ENCODE measurements at regions not wholly inside any gene's neighbourhood (a gene's known extent, or its start where the extent isn't known, plus 50 kb on each side); places are given as distances from the start of the nearest gene placed in this dataset.

DNA sequence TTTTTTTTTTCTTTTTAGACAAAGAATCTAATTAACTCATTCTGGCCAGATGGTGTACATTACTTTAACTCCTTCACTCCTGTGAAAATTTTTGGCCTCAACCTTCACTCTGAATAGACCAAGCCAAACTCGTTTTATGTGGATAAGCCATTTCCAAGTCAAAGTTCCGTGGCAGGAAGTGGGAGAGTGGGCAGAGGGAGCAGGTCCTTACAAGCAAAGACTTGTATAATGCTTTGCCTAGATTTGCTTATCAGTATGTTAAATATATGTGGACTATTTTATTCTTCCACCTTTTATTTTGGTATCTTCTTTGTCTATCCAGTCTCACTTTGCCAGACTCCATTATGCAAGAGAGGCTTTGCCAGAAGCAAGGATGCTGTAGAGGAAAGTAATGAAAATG, 178.1 kb upstream of the TNP1 start:
- no peak overlapping the region for H3K4me2 ChIP-seq (replicated peaks; ENCODE audit: extremely low read depth, low read length, poor library complexity, severe bottlenecking)
- no peaks in the 10 kb centered on the region for H3K4me1 Mint-ChIP-seq
- H3K4me3 ChIP-seq (replicated peaks in 1 of 3; ENCODE audit: low read depth in 2 of 3, low read length in 3 of 3) = no peak overlapping the region
- H3K79me2 ChIP-seq (ENCODE audit: insufficient read depth, low read length) = no peaks in the 10 kb centered on the region
- H3K27ac Mint-ChIP-seq = no peak overlapping the region
- H3K9ac ChIP-seq (ENCODE audit: insufficient read depth, low read length, poor library complexity, severe bottlenecking) = no peak overlapping the region
- intact Hi-C loops (cut with micrococcal nuclease) = no loop called here
- H4K20me1 ChIP-seq (ENCODE audit: insufficient read depth, low read length) = no peaks in the 10 kb centered on the region
- no peak overlapping the region for H3K4me3 Mint-ChIP-seq
- no peak overlapping the region for H3K27ac ChIP-seq (ENCODE audit: low read depth in 1 of 2, low read length in 2 of 2)
- H3K9me3 ChIP-seq (replicated peaks in 1 of 2; ENCODE audit: control insufficient read depth in 1 of 2, insufficient read depth in 1 of 2, low read length in 2 of 2) = peaks cover 0 to 3% of the 10 kb centered on the region in 2 donors
- no CpG with 5 or more reads among the region's 2 CpGs for WGBS (ENCODE audit: insufficient coverage)
- no peaks in the 10 kb centered on the region for H3K27me3 ChIP-seq (ENCODE audit: control insufficient read depth in 2 of 2, insufficient read depth in 2 of 2, low read length in 2 of 2)
- DNase-seq = no peak
- TF ChIP-seq, protein P1, sequence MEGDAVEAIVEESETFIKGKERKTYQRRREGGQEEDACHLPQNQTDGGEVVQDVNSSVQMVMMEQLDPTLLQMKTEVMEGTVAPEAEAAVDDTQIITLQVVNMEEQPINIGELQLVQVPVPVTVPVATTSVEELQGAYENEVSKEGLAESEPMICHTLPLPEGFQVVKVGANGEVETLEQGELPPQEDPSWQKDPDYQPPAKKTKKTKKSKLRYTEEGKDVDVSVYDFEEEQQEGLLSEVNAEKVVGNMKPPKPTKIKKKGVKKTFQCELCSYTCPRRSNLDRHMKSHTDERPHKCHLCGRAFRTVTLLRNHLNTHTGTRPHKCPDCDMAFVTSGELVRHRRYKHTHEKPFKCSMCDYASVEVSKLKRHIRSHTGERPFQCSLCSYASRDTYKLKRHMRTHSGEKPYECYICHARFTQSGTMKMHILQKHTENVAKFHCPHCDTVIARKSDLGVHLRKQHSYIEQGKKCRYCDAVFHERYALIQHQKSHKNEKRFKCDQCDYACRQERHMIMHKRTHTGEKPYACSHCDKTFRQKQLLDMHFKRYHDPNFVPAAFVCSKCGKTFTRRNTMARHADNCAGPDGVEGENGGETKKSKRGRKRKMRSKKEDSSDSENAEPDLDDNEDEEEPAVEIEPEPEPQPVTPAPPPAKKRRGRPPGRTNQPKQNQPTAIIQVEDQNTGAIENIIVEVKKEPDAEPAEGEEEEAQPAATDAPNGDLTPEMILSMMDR (IDR thresholded peaks at IDR 0.05) = no peak
- H3K36me3 Mint-ChIP-seq = no peaks in the 10 kb centered on the region
- H3K36me3 ChIP-seq (replicated peaks in 1 of 2; ENCODE audit: control insufficient read depth in 1 of 2, insufficient read depth in 2 of 2, low read length in 2 of 2) = no peaks in the 10 kb centered on the region
- no peak overlapping the region for H2AFZ ChIP-seq (ENCODE audit: insufficient read depth, low read depth, low read length, poor library complexity, severe bottlenecking)
- peaks cover 6 to 23% (median 9%) of the 10 kb centered on the region in 3 donors for H3K27me3 Mint-ChIP-seq (ENCODE audit: low read depth in 3 of 3)
- H3K9me3 Mint-ChIP-seq = peaks cover 0 to 8% (median 6%) of the 10 kb centered on the region in 7 donors
- no peaks in the 10 kb centered on the region for H3K4me1 ChIP-seq (ENCODE audit: control insufficient read depth in 1 of 2, insufficient read depth in 2 of 2, low read length in 2 of 2)

DNA sequence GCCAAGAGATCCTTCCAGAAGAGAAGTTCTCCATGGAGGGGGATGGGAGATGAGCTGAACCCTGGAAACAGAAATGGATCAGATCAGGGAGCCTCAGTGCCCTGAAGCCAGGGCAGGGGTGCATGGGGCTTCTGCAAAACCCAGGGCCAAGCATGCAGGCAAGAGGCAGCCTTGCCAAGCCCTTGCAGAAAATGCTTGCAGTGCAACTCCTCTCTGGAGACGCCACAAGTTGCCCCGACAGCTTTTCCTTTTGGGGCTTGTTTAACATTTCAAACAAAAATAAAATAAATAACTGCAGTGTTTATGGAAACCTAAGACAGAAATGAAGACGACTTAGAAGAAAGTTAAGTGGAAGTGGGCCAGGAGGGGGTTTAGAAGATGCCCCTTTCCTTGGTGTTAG, 177.5 kb upstream of the TNP1 start:
- WGBS (ENCODE audit: insufficient coverage) = no CpG with 5 or more reads among the region's 3 CpGs
- TF ChIP-seq, protein P1 (IDR thresholded peaks at IDR 0.05) = no peak
- no peaks in the 10 kb centered on the region for H3K27me3 ChIP-seq (ENCODE audit: control insufficient read depth in 2 of 2, insufficient read depth in 2 of 2, low read length in 2 of 2)
- peaks cover 0 to 3% of the 10 kb centered on the region in 2 donors for H3K9me3 ChIP-seq (replicated peaks in 1 of 2; ENCODE audit: control insufficient read depth in 1 of 2, insufficient read depth in 1 of 2, low read length in 2 of 2)
- Mint-ChIP-seq H3K4me1 (no peaks in the 10 kb centered on the region), H3K36me3 (no peaks in the 10 kb centered on the region), H3K9me3 (peaks cover 0 to 8% (median 6%) of the 10 kb centered on the region in 7 donors), H3K4me3 (no peak overlapping the region), H3K27me3 (ENCODE audit: low read depth in 3 of 3) (peaks cover 6 to 26% (median 9%) of the 10 kb centered on the region in 3 donors), H3K27ac (no peak overlapping the region)
- H4K20me1 ChIP-seq (ENCODE audit: insufficient read depth, low read length) = no peaks in the 10 kb centered on the region
- H3K4me1 ChIP-seq (ENCODE audit: control insufficient read depth in 1 of 2, insufficient read depth in 2 of 2, low read length in 2 of 2) = no peaks in the 10 kb centered on the region
- no peak for DNase-seq
- H3K27ac ChIP-seq (ENCODE audit: low read depth in 1 of 2, low read length in 2 of 2) = no peak overlapping the region
- no peaks in the 10 kb centered on the region for H3K36me3 ChIP-seq (replicated peaks in 1 of 2; ENCODE audit: control insufficient read depth in 1 of 2, insufficient read depth in 2 of 2, low read length in 2 of 2)
- H3K4me2 ChIP-seq (replicated peaks; ENCODE audit: extremely low read depth, low read length, poor library complexity, severe bottlenecking) = no peak overlapping the region
- no peaks in the 10 kb centered on the region for H3K79me2 ChIP-seq (ENCODE audit: insufficient read depth, low read length)
- H3K4me3 ChIP-seq (replicated peaks in 1 of 3; ENCODE audit: low read depth in 2 of 3, low read length in 3 of 3) = no peak overlapping the region
- intact Hi-C loops (cut with micrococcal nuclease) = no loop called here
- no peak overlapping the region for H3K9ac ChIP-seq (ENCODE audit: insufficient read depth, low read length, poor library complexity, severe bottlenecking)
- H2AFZ ChIP-seq (ENCODE audit: insufficient read depth, low read depth, low read length, poor library complexity, severe bottlenecking) = no peak overlapping the region

Data from CD14-positive monocyte (primary cell).